ENCODE measurements at regions not wholly inside any gene's neighbourhood (a gene's known extent, or its start where the extent isn't known, plus 50 kb on each side); places are given as distances from the start of the nearest gene placed in this dataset.

DNA sequence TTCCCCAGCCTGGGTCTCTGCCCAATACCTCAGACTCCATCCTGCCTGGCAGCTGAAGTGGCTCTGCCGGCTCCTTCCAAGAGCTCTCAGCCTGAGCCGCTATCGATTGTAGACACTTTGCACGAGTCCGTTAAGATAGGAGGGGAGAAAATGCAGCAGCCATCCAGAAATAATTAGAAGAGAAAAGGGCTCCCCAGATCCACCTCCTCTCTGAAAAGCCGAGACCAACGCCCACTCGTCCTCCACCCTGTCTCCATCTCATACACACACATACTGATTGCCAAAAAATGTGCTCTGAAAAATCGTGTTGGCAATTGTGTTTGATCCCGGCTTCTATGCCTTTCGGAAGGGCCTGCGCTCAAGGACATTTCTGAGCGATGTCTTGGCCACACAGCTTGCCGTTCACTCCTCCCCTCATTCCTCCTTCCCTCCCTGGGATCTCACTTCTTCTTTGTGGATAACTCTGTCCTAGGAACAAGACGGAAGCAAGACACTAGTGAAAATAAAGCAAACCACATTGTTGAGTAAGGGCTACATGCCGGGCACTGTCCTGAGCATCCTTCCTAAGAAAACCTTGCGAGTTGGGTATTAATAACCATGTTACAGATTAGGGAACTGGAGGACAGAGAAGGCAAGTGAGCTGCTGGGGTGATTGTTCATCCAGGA, 372.8 kb upstream of the MYT1L start:
- no peak for DNase-seq
- in situ Hi-C loops (cut with MboI; ENCODE audit: low pct_ligation_motif_present in 1 of 4, low pct_unique_long_range_greater_than_20kb in 1 of 4, low sequenced_read_pairs in 3 of 4): no loop called here
- TF ChIP-seq EP300 (IDR thresholded peaks at IDR 0.05; ENCODE audit: low read depth): no peak
- no peak for TF ChIP-seq POLR2A (IDR thresholded peaks at IDR 0.05)
- no peaks in the 10 kb centered on the region for H3K4me1 ChIP-seq
- H3K4me3 ChIP-seq: no peak overlapping the region
- 87 to 89% methylated on average over 11 to 17 of the region's 17 CpGs for WGBS, 2 donors (ENCODE audit: low coverage in 1 of 2)
- H3K9me3 ChIP-seq: no peaks in the 10 kb centered on the region
- intact Hi-C loops (cut with DNase I; ENCODE audit: low total_unique reads): no loop called here
- H3K36me3 ChIP-seq: no peaks in the 10 kb centered on the region
- no peak overlapping the region for H3K27ac ChIP-seq
- H3K27me3 ChIP-seq: no peaks in the 10 kb centered on the region

DNA sequence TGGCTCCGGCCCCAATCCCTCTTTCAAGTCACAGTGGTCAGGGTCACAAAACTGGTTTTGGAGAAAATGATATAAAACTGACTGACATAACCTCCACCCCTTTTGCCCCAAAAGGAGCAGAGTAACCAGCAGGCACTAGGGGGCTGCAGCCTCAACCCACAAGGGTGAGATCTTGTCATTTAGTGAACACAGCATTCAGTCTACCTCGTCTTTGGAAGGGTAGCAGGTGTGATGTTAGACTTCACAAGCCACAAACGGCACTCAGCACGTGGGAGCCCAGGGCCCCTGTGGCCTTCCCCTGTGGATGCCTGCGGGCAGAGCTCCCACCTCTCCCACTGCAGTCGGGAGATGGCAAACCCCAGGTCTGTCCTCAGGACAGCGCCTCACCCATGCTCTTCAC, 372.1 kb upstream of the MYT1L start:
- 79% methylated on average over 7 of the region's 7 CpGs; no CpG with 5 or more reads in 1 of the 2 donors for WGBS, 2 donors (ENCODE audit: low coverage in 1 of 2)
- H3K27ac ChIP-seq: no peak overlapping the region
- TF ChIP-seq EP300 (IDR thresholded peaks at IDR 0.05; ENCODE audit: low read depth) (no peak), POLR2AphosphoS5 (IDR thresholded peaks at IDR 0.05) (no peak), POLR2A (IDR thresholded peaks at IDR 0.05) (no peak)
- TF ChIP-seq, protein P1, sequence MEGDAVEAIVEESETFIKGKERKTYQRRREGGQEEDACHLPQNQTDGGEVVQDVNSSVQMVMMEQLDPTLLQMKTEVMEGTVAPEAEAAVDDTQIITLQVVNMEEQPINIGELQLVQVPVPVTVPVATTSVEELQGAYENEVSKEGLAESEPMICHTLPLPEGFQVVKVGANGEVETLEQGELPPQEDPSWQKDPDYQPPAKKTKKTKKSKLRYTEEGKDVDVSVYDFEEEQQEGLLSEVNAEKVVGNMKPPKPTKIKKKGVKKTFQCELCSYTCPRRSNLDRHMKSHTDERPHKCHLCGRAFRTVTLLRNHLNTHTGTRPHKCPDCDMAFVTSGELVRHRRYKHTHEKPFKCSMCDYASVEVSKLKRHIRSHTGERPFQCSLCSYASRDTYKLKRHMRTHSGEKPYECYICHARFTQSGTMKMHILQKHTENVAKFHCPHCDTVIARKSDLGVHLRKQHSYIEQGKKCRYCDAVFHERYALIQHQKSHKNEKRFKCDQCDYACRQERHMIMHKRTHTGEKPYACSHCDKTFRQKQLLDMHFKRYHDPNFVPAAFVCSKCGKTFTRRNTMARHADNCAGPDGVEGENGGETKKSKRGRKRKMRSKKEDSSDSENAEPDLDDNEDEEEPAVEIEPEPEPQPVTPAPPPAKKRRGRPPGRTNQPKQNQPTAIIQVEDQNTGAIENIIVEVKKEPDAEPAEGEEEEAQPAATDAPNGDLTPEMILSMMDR (IDR thresholded peaks at IDR 0.05): no peak
- no peaks in the 10 kb centered on the region for H3K27me3 ChIP-seq
- H3K9me3 ChIP-seq: no peaks in the 10 kb centered on the region
- in situ Hi-C loops (cut with MboI; ENCODE audit: low pct_ligation_motif_present in 1 of 4, low pct_unique_long_range_greater_than_20kb in 1 of 4, low sequenced_read_pairs in 3 of 4): no loop called here
- intact Hi-C loops (cut with DNase I; ENCODE audit: low total_unique reads): no loop called here
- H3K36me3 ChIP-seq: no peaks in the 10 kb centered on the region
- no peak for DNase-seq
- no peaks in the 10 kb centered on the region for H3K4me1 ChIP-seq
- no peak overlapping the region for H3K4me3 ChIP-seq

DNA sequence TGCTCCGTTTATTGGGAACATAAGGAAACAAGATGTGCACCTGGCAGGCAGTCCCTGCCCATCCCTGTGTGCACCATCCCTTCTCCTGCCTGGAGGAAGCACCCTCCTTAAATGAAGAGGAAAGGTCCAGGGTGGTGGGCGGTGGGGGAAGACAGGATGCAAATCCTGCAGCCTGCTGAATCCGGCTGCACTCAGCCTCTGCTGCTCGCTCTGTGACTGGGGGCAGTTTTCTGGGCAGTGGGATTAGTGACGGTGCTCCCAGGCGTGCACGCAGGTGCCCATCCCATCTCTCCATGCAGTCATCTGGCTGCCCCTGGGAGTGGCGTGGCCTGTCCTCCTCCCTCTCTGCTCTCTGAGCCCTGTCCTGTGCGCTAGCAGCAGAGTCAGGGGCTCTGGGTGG, 371.3 kb upstream of the MYT1L start:
- H3K4me1 ChIP-seq: no peaks in the 10 kb centered on the region
- TF ChIP-seq POLR2A (IDR thresholded peaks at IDR 0.05): no peak
- TF ChIP-seq EP300 (IDR thresholded peaks at IDR 0.05; ENCODE audit: low read depth): no peak
- TF ChIP-seq, protein P1 (IDR thresholded peaks at IDR 0.05): no peak
- TF ChIP-seq POLR2AphosphoS5 (IDR thresholded peaks at IDR 0.05): no peak
- no peaks in the 10 kb centered on the region for H3K36me3 ChIP-seq
- H3K27me3 ChIP-seq: no peaks in the 10 kb centered on the region
- in situ Hi-C loops (cut with MboI; ENCODE audit: low pct_ligation_motif_present in 1 of 4, low pct_unique_long_range_greater_than_20kb in 1 of 4, low sequenced_read_pairs in 3 of 4): no loop called here
- DNase-seq: no peak
- intact Hi-C loops (cut with DNase I; ENCODE audit: low total_unique reads): no loop called here
- H3K9me3 ChIP-seq: no peaks in the 10 kb centered on the region
- WGBS, 2 donors (ENCODE audit: low coverage in 1 of 2): 60 to 86% methylated on average over 5 to 9 of the region's 9 CpGs
- H3K27ac ChIP-seq: no peak overlapping the region
- no peak overlapping the region for H3K4me3 ChIP-seq

DNA sequence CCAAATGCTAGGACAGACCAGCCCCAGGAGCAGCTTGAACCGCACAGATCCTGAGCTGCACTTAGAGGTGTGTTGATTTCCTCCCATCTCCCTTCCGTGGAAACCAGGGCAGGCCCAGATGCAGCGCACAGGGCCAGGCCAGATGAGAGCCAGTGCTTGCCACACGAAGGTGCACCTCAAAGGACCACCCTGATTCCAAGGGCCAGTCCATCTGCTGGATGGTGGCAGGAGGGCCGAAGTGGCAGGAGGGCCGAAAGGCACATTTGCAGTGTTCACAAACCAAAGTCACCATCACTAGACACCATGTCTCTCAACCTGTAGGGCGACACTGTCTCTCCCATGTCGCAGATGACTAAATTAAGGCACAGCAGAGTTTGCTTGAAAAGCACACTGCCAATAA, 370.7 kb upstream of the MYT1L start:
- Histone ChIP-seq H3K27me3 (no peaks in the 10 kb centered on the region), H3K36me3 (no peaks in the 10 kb centered on the region), H3K4me3 (no peak overlapping the region), H3K9me3 (no peaks in the 10 kb centered on the region), H3K4me1 (no peaks in the 10 kb centered on the region), H3K27ac (no peak overlapping the region)
- 33 to 84% methylated on average over 2 to 8 of the region's 8 CpGs for WGBS, 2 donors (ENCODE audit: low coverage in 1 of 2)
- DNase-seq: no peak
- intact Hi-C loops (cut with DNase I; ENCODE audit: low total_unique reads): no loop called here
- TF ChIP-seq POLR2A (IDR thresholded peaks at IDR 0.05) (no peak), EP300 (IDR thresholded peaks at IDR 0.05; ENCODE audit: low read depth) (no peak), POLR2AphosphoS5 (IDR thresholded peaks at IDR 0.05) (no peak)
- TF ChIP-seq, protein P1 (IDR thresholded peaks at IDR 0.05): no peak
- in situ Hi-C loops (cut with MboI; ENCODE audit: low pct_ligation_motif_present in 1 of 4, low pct_unique_long_range_greater_than_20kb in 1 of 4, low sequenced_read_pairs in 3 of 4): no loop called here
